ENCODE measurements at regions not wholly inside any gene's neighbourhood (a gene's known extent, or its start where the extent isn't known, plus 50 kb on each side); places are given as distances from the start of the nearest gene placed in this dataset.
"Not testable (repeated sequence)": the region's sequence is repeated elsewhere in the genome, so short reads cannot be mapped to it uniquely, and the experiment has no call there.

GRCh38 chr5:110873773-110874437 lies 135.1 kb downstream of the SLC25A46 start:
- Histone ChIP-seq H3K9ac (ENCODE audit: low read length) (no peak overlapping the region), H2AFZ (ENCODE audit: low read depth, low read length) (no peak overlapping the region), H4K20me1 (ENCODE audit: insufficient read depth, low read length) (no peaks in the 10 kb centered on the region), H3K4me3 (ENCODE audit: low read length) (no peak overlapping the region), H3K36me3 (replicated peaks; ENCODE audit: low read depth, low read length) (no peaks in the 10 kb centered on the region), H3K9me3 (ENCODE audit: insufficient read depth, low read length) (no peaks in the 10 kb centered on the region), H3K27ac (ENCODE audit: low read length) (no peak overlapping the region), H3K4me2 (ENCODE audit: low read length) (no peak overlapping the region), H3K79me2 (ENCODE audit: low read length) (no peaks in the 10 kb centered on the region), H3K4me1 (ENCODE audit: low read length) (no peaks in the 10 kb centered on the region), H3K27me3 (ENCODE audit: low read depth, low read length) (no peaks in the 10 kb centered on the region)
- TF ChIP-seq EZH2phosphoT487 (IDR thresholded peaks at IDR 0.05; ENCODE audit: low read depth) (no peak), CTCF (IDR thresholded peaks at IDR 0.05; ENCODE audit: low read depth, low read length) (no peak)

- not testable (repeated sequence) for H3K4me1 ChIP-seq (ENCODE audit: low read length); H3K27ac ChIP-seq (ENCODE audit: low read length); H3K4me3 ChIP-seq (ENCODE audit: low read length); H2AFZ ChIP-seq (ENCODE audit: low read depth, low read length); H3K9me3 ChIP-seq (ENCODE audit: insufficient read depth, low read length); H3K9ac ChIP-seq (ENCODE audit: low read length); H3K36me3 ChIP-seq (replicated peaks; ENCODE audit: low read depth, low read length); H3K79me2 ChIP-seq (ENCODE audit: low read length); H3K27me3 ChIP-seq (ENCODE audit: low read depth, low read length); H3K4me2 ChIP-seq (ENCODE audit: low read length); H4K20me1 ChIP-seq (ENCODE audit: insufficient read depth, low read length)
Measured at GRCh38 chr5:110875115-110875514, 136.3 kb downstream of the SLC25A46 start.

GRCh38 chr5:110878115-110878514 lies 139.3 kb downstream of the SLC25A46 start:
- Histone ChIP-seq H3K9me3 (ENCODE audit: insufficient read depth, low read length) (no peaks in the 10 kb centered on the region), H3K27ac (ENCODE audit: low read length) (no peak overlapping the region), H4K20me1 (ENCODE audit: insufficient read depth, low read length) (no peaks in the 10 kb centered on the region), H3K79me2 (ENCODE audit: low read length) (no peaks in the 10 kb centered on the region), H3K27me3 (ENCODE audit: low read depth, low read length) (no peaks in the 10 kb centered on the region), H3K4me3 (ENCODE audit: low read length) (no peak overlapping the region), H3K4me1 (ENCODE audit: low read length) (peaks cover 11% of the 10 kb centered on the region), H3K9ac (ENCODE audit: low read length) (no peak overlapping the region), H3K36me3 (replicated peaks; ENCODE audit: low read depth, low read length) (no peaks in the 10 kb centered on the region), H2AFZ (ENCODE audit: low read depth, low read length) (no peak overlapping the region), H3K4me2 (ENCODE audit: low read length) (no peak overlapping the region)
- no peak for TF ChIP-seq EZH2phosphoT487 (IDR thresholded peaks at IDR 0.05; ENCODE audit: low read depth)
- no peak for TF ChIP-seq CTCF (IDR thresholded peaks at IDR 0.05; ENCODE audit: low read depth, low read length)

GRCh38 chr5:110879675-110880074 lies 140.9 kb downstream of the SLC25A46 start:
- Histone ChIP-seq H3K27ac (ENCODE audit: low read length) (no peak overlapping the region), H3K4me3 (ENCODE audit: low read length) (no peak overlapping the region), H3K79me2 (ENCODE audit: low read length) (no peaks in the 10 kb centered on the region), H3K36me3 (replicated peaks; ENCODE audit: low read depth, low read length) (no peaks in the 10 kb centered on the region), H3K9ac (ENCODE audit: low read length) (no peak overlapping the region), H3K9me3 (ENCODE audit: insufficient read depth, low read length) (no peaks in the 10 kb centered on the region), H2AFZ (ENCODE audit: low read depth, low read length) (no peak overlapping the region), H3K4me1 (ENCODE audit: low read length) (peaks cover 11% of the 10 kb centered on the region), H3K27me3 (ENCODE audit: low read depth, low read length) (no peaks in the 10 kb centered on the region), H4K20me1 (ENCODE audit: insufficient read depth, low read length) (no peaks in the 10 kb centered on the region), H3K4me2 (ENCODE audit: low read length) (no peak overlapping the region)
- TF ChIP-seq CTCF (IDR thresholded peaks at IDR 0.05; ENCODE audit: low read depth, low read length) (no peak), EZH2phosphoT487 (IDR thresholded peaks at IDR 0.05; ENCODE audit: low read depth) (no peak)
